ENCODE measurements at regions not wholly inside any gene's neighbourhood (a gene's known extent, or its start where the extent isn't known, plus 50 kb on each side); places are given as distances from the start of the nearest gene placed in this dataset.

GRCh38 chr13:39859898-39860297 is 204.4 kb downstream of the COG6 start:
- no peak for DNase-seq

GRCh38 chr13:39862900-39863299 is 207.4 kb downstream of the COG6 start:
- no peak for DNase-seq

GRCh38 chr13:39864221-39864620 is 208.8 kb downstream of the COG6 start:
- no peak for DNase-seq

GRCh38 chr13:39866722-39867121 is 211.3 kb downstream of the COG6 start:
- DNase-seq = no peak

- no peak for DNase-seq
These were observed 212.3 kb downstream of the COG6 start for GRCh38 chr13:39867807-39868206.

- no peak for DNase-seq
These were observed 214.8 kb downstream of the COG6 start for GRCh38 chr13:39870197-39870747.

- no peak for DNase-seq
These were observed 219.0 kb downstream of the COG6 start for GRCh38 chr13:39874331-39875053.

- no peak for DNase-seq
These were observed 219.9 kb downstream of the COG6 start for GRCh38 chr13:39875111-39875987.

GRCh38 chr13:39876258-39876657 is 220.8 kb downstream of the COG6 start:
- no peak for DNase-seq

- no peak for DNase-seq
These were observed 221.7 kb downstream of the COG6 start for GRCh38 chr13:39877134-39877533.

GRCh38 chr13:39879286-39880035 is 224.0 kb downstream of the COG6 start:
- DNase-seq = no peak

GRCh38 chr13:39881383-39881782 is 225.9 kb downstream of the COG6 start:
- DNase-seq = no peak

GRCh38 chr13:39881887-39882286 is 226.4 kb downstream of the COG6 start:
- no peak for DNase-seq

- no peak for DNase-seq
These were observed 228.7 kb downstream of the COG6 start for GRCh38 chr13:39884166-39884565.

- DNase-seq = no peak
These were observed 230.9 kb downstream of the COG6 start for GRCh38 chr13:39886336-39886735.

- DNase-seq = no peak
These were observed 231.9 kb downstream of the COG6 start for GRCh38 chr13:39887387-39887786.

GRCh38 chr13:39888865-39889810 is 233.7 kb downstream of the COG6 start:
- no peak for DNase-seq

- DNase-seq = no peak
These were observed 235.1 kb downstream of the COG6 start for GRCh38 chr13:39890537-39890936.

GRCh38 chr13:39892721-39893685 is 237.5 kb downstream of the COG6 start:
- no peak for DNase-seq

GRCh38 chr13:39893808-39894207 is 238.3 kb downstream of the COG6 start:
- no peak for DNase-seq

GRCh38 chr13:39894586-39894985 is 239.1 kb downstream of the COG6 start:
- no peak for DNase-seq
